Smooth muscle cell (in vitro differentiated cells): ENCODE measurements at regions not wholly inside any gene's neighbourhood (a gene's known extent, or its start where the extent isn't known, plus 50 kb on each side); places are given as distances from the start of the nearest gene placed in this dataset.
"Not testable (repeated sequence)": the region's sequence is repeated elsewhere in the genome, so short reads cannot be mapped to it uniquely, and the experiment has no call there.

Source experiments
- DNase-seq: peaks from one replicate; lab custom pipeline; 2025; ENCODE audit not compliant: unreplicated experiment; lab: John Stamatoyannopoulos, UW
- H2AFZ ChIP-seq: fragments of 200-600 bp; sonication (generic); 2 replicates; pipeline ENCODE4 v1.6.0; 2016; ENCODE audit warnings: antibody characterized with exemption, low read depth, mild to moderate bottlenecking
- H3F3A ChIP-seq: fragments of 200-600 bp; sonication (generic); 2 replicates; pipeline ENCODE4 v1.6.0; 2017; ENCODE audit warnings: antibody characterized with exemption, low read depth
- H3K27ac ChIP-seq: fragments of 200-600 bp; sonication (generic); 2 replicates; pipeline ENCODE4 v1.5.1; 2016; ENCODE audit warnings: low read depth, mild to moderate bottlenecking
- H3K27me3 ChIP-seq: fragments of 200-600 bp; sonication (generic); 2 replicates; pipeline ENCODE4 v1.6.1; 2016; ENCODE audit warnings: low read depth, mild to moderate bottlenecking
- H3K36me3 ChIP-seq: fragments of 200-600 bp; sonication (generic); 2 replicates; pipeline ENCODE4 v1.5.1; 2016; ENCODE audit warnings: low read depth
- H3K4me1 ChIP-seq: fragments of 200-600 bp; sonication (generic); 2 replicates; pipeline ENCODE4 v1.5.1; 2016; ENCODE audit warnings: low read depth
- H3K4me2 ChIP-seq: fragments of 200-600 bp; sonication (generic); 2 replicates; pipeline ENCODE4 v1.6.0; 2016; ENCODE audit warnings: mild to moderate bottlenecking
- H3K4me3 ChIP-seq: fragments of 200-600 bp; sonication (generic); 2 replicates; pipeline ENCODE4 v1.5.1; 2016; ENCODE audit warnings: mild to moderate bottlenecking
- H3K79me2 ChIP-seq: fragments of 200-600 bp; sonication (generic); 2 replicates; pipeline ENCODE4 v1.6.0; 2016; ENCODE audit warnings: low read depth, mild to moderate bottlenecking
- H3K9ac ChIP-seq: fragments of 200-600 bp; sonication (generic); 2 replicates; pipeline ENCODE4 v1.6.0; 2016; ENCODE audit warnings: low read depth
- H3K9me3 ChIP-seq: fragments of 200-600 bp; sonication (generic); replicated peaks from 2 replicates; pipeline ENCODE4 v1.5.1; 2016; ENCODE audit warnings: low read depth
- H4K20me1 ChIP-seq: fragments of 200-600 bp; sonication (generic); 2 replicates; pipeline ENCODE4 v1.6.0; 2016; ENCODE audit warnings: low read depth
- WGBS: methylation state at CpG from one replicate; pipeline ENCODE4 v1.1.7; 2016; ENCODE audit warnings: low lambda C conversion rate; 5-methylcytosine and 5-hydroxymethylcytosine counted together

GRCh38 chr9:63450836-63451235 is 1834.2 kb downstream of the FOXD4L5 start:
- no CpG with 5 or more reads among the region's 46 CpGs for WGBS
- not testable (repeated sequence) for H3K36me3 ChIP-seq, H3K4me1 ChIP-seq, H3K9me3 ChIP-seq, DNase-seq, H3K27me3 ChIP-seq, H3K27ac ChIP-seq, H3F3A ChIP-seq, H3K9ac ChIP-seq, H3K4me2 ChIP-seq, H3K4me3 ChIP-seq, H2AFZ ChIP-seq, H3K79me2 ChIP-seq, H4K20me1 ChIP-seq

GRCh38 chr9:63425123-63425522 is 1859.9 kb downstream of the FOXD4L5 start:
- not testable (repeated sequence) for H3K4me3 ChIP-seq, H3K27me3 ChIP-seq, H3K9ac ChIP-seq, H3K4me2 ChIP-seq, H3K36me3 ChIP-seq, H3K4me1 ChIP-seq, DNase-seq, H3K9me3 ChIP-seq, H3F3A ChIP-seq, H3K27ac ChIP-seq, H3K79me2 ChIP-seq, H4K20me1 ChIP-seq, H2AFZ ChIP-seq
- WGBS, result 86% methylated on average over 2 of the region's 3 CpGs

- DNase-seq, H3K9ac ChIP-seq, H3K27ac ChIP-seq, H3F3A ChIP-seq, H3K4me3 ChIP-seq, H3K79me2 ChIP-seq, H3K4me2 ChIP-seq, H3K9me3 ChIP-seq, H3K36me3 ChIP-seq, H4K20me1 ChIP-seq, H3K27me3 ChIP-seq, H2AFZ ChIP-seq, H3K4me1 ChIP-seq: not testable (repeated sequence)
- no CpG with 5 or more reads among the region's 3 CpGs for WGBS
Observed at GRCh38 chr9:63390897-63391296, 1894.1 kb downstream of the FOXD4L5 start.

GRCh38 chr9:63385479-63385878 is 1899.5 kb downstream of the FOXD4L5 start:
- H3K36me3 ChIP-seq, H3F3A ChIP-seq, H3K79me2 ChIP-seq, H3K9ac ChIP-seq, H2AFZ ChIP-seq, H3K27me3 ChIP-seq, H3K27ac ChIP-seq, H3K9me3 ChIP-seq, H4K20me1 ChIP-seq, DNase-seq, H3K4me1 ChIP-seq: not testable (repeated sequence)
- Histone ChIP-seq H3K4me2 (peak overlapping the region; percentile 74), H3K4me3 (peak overlapping the region; percentile 44)
- 24% methylated on average over 11 of the region's 28 CpGs for WGBS

- not testable (repeated sequence) for H3K4me3 ChIP-seq, H3K9ac ChIP-seq, H3K4me2 ChIP-seq, H4K20me1 ChIP-seq, H3F3A ChIP-seq, H3K27me3 ChIP-seq, H3K27ac ChIP-seq, H2AFZ ChIP-seq, H3K79me2 ChIP-seq, H3K4me1 ChIP-seq, H3K36me3 ChIP-seq, DNase-seq, H3K9me3 ChIP-seq
- WGBS, result 87% methylated on average over 12 of the region's 12 CpGs
Observed at GRCh38 chr9:63379864-63380263, 1905.1 kb downstream of the FOXD4L5 start.

- not testable (repeated sequence) for H3K9ac ChIP-seq, DNase-seq, H3K79me2 ChIP-seq, H3K4me2 ChIP-seq, H3K27me3 ChIP-seq, H3K9me3 ChIP-seq, H2AFZ ChIP-seq, H4K20me1 ChIP-seq, H3K4me1 ChIP-seq, H3F3A ChIP-seq, H3K36me3 ChIP-seq, H3K4me3 ChIP-seq, H3K27ac ChIP-seq
- 94% methylated on average over 3 of the region's 4 CpGs for WGBS
Observed at GRCh38 chr9:63354219-63354618, 1930.8 kb downstream of the FOXD4L5 start.

GRCh38 chr9:63347347-63347746 is 1937.7 kb downstream of the FOXD4L5 start:
- not testable (repeated sequence) for H3K9me3 ChIP-seq, H3K79me2 ChIP-seq, H4K20me1 ChIP-seq, H3K4me2 ChIP-seq, H3K27me3 ChIP-seq, H3K4me3 ChIP-seq, H3K4me1 ChIP-seq, DNase-seq, H3K27ac ChIP-seq, H2AFZ ChIP-seq, H3K36me3 ChIP-seq, H3K9ac ChIP-seq, H3F3A ChIP-seq
- WGBS, result 95% methylated on average over 2 of the region's 3 CpGs

GRCh38 chr9:63346310-63347048 is 1938.5 kb downstream of the FOXD4L5 start:
- H3K27ac ChIP-seq, H3K4me1 ChIP-seq, DNase-seq, H3F3A ChIP-seq, H3K79me2 ChIP-seq, H3K9me3 ChIP-seq, H3K4me2 ChIP-seq, H2AFZ ChIP-seq, H3K9ac ChIP-seq, H3K4me3 ChIP-seq, H4K20me1 ChIP-seq, H3K27me3 ChIP-seq, H3K36me3 ChIP-seq: not testable (repeated sequence)
- 75% methylated on average over 13 of the region's 14 CpGs for WGBS

- H3K9ac ChIP-seq, H2AFZ ChIP-seq, H3K36me3 ChIP-seq, H3K27me3 ChIP-seq, DNase-seq, H4K20me1 ChIP-seq, H3K79me2 ChIP-seq, H3K4me1 ChIP-seq, H3F3A ChIP-seq, H3K27ac ChIP-seq, H3K4me2 ChIP-seq, H3K4me3 ChIP-seq, H3K9me3 ChIP-seq: not testable (repeated sequence)
- WGBS, result 95% methylated on average over 3 of the region's 5 CpGs
Observed at GRCh38 chr9:63344408-63344807, 1940.6 kb downstream of the FOXD4L5 start.
